ENCODE measurements at regions not wholly inside any gene's neighbourhood (a gene's known extent, or its start where the extent isn't known, plus 50 kb on each side); places are given as distances from the start of the nearest gene placed in this dataset.

GRCh38 chr13:90355162-90355751, 992.2 kb upstream of the MIR17HG start:
- TF ChIP-seq REST (IDR thresholded peaks at IDR 0.05) (no peak), YY1 (IDR thresholded peaks at IDR 0.05) (no peak), CTCF (IDR thresholded peaks at IDR 0.05; ENCODE audit: low read depth, low read length, missing input control) (no peak), MAX (IDR thresholded peaks at IDR 0.05) (no peak), SP1 (IDR thresholded peaks at IDR 0.05) (no peak), GABPA (IDR thresholded peaks at IDR 0.05 in 1 of 2, conservative IDR thresholded peaks at IDR 0.05 in 1 of 2) (no peak), ATF3 (IDR thresholded peaks at IDR 0.05) (no peak)

All from liver (tissue), 3 donors.